Activated T-helper 1 cell treated with anti-CD3 and anti-CD28 coated beads, Interleukin-12 subunit alpha, Interleukin-12 subunit beta, Interleukin-2, Interleukin-4 antibody, amounts not matched to agents 30 ng/mL and 10 ng/mL and 1 ng/mL, durations not matched to agents 14 hours and 24 hours and 36 hours (primary cell): ENCODE measurements at regions not wholly inside any gene's neighbourhood (a gene's known extent, or its start where the extent isn't known, plus 50 kb on each side); places are given as distances from the start of the nearest gene placed in this dataset.

Experiments used
- DNase-seq: peaks from one replicate; pipeline ENCODE4 v3.0.0; 2021; ENCODE audit warnings: low spot score
- H3K27ac Mint-ChIP-seq: one replicate; pipeline ENCODE4 v1.8.0; 2021; ENCODE audit warnings: mild to moderate bottlenecking, mixed read lengths
- H3K27me3 Mint-ChIP-seq: one replicate; pipeline ENCODE4 v1.8.0; 2022; ENCODE audit warnings: mild to moderate bottlenecking, moderate library complexity, mixed read lengths; ENCODE audit not compliant: insufficient read depth
- H3K36me3 Mint-ChIP-seq: one replicate; pipeline ENCODE4 v1.8.0; 2021; ENCODE audit warnings: low read depth, mixed read lengths
- H3K4me1 Mint-ChIP-seq: one replicate; pipeline ENCODE4 v1.8.0; 2021; ENCODE audit warnings: low read depth, mixed read lengths
- H3K4me3 Mint-ChIP-seq: one replicate; pipeline ENCODE4 v1.8.0; 2021; ENCODE audit warnings: mild to moderate bottlenecking, moderate library complexity, mixed read lengths
- H3K9me3 Mint-ChIP-seq: one replicate; pipeline ENCODE4 v1.8.0; 2021; ENCODE audit warnings: mixed read lengths
- intact Hi-C: fragments of 100-400 bp; cut with micrococcal nuclease; formaldehyde crosslinking; loops from one replicate; pipeline ENCODE4 v1.15.1; 2024

GRCh38 chr9:38119560-38120236 is 50.7 kb upstream of the SHB start:
- DNase-seq = no peak
- Mint-ChIP-seq H3K4me3 (no peak overlapping the region), H3K27ac (no peak overlapping the region), H3K9me3 (no peaks in the 10 kb centered on the region), H3K27me3 (no peaks in the 10 kb centered on the region), H3K36me3 (no peaks in the 10 kb centered on the region), H3K4me1 (no peaks in the 10 kb centered on the region)
- intact Hi-C loops = no loop called here

- H3K4me3 Mint-ChIP-seq = no peak overlapping the region
- no peaks in the 10 kb centered on the region for H3K36me3 Mint-ChIP-seq
- no peak overlapping the region for H3K27ac Mint-ChIP-seq
- intact Hi-C loops = no loop called here
- no peaks in the 10 kb centered on the region for H3K9me3 Mint-ChIP-seq
- no peak for DNase-seq
- no peaks in the 10 kb centered on the region for H3K27me3 Mint-ChIP-seq
- H3K4me1 Mint-ChIP-seq = no peaks in the 10 kb centered on the region
Measured at GRCh38 chr9:38118862-38119438, 49.9 kb upstream of the SHB start.
